Omental fat pad (tissue), 3 donors: ENCODE measurements at regions not wholly inside any gene's neighbourhood (a gene's known extent, or its start where the extent isn't known, plus 50 kb on each side); places are given as distances from the start of the nearest gene placed in this dataset.

Experiments used
- ATAC-seq: fragments of 150-250 bp; one replicate; pipeline ENCODE4 v1.9.1; 2016; ENCODE audit warnings: mild to moderate bottlenecking, moderate library complexity; ENCODE audit not compliant: low FRiP score
- DNase-seq: peaks from one replicate; pipeline ENCODE4 v3.0.0-alpha.2; 2019; ENCODE audit warnings: low spot score
- CTCF ChIP-seq, 3 donors: fragments of 450-650 bp; IDR thresholded peaks; one replicate each; pipeline ENCODE4 v1.5.1; 2016 to 2017; ENCODE audit warnings: antibody characterized with exemption in 3 of 3, mild to moderate bottlenecking in 3 of 3, moderate library complexity in 2 of 3

DNA sequence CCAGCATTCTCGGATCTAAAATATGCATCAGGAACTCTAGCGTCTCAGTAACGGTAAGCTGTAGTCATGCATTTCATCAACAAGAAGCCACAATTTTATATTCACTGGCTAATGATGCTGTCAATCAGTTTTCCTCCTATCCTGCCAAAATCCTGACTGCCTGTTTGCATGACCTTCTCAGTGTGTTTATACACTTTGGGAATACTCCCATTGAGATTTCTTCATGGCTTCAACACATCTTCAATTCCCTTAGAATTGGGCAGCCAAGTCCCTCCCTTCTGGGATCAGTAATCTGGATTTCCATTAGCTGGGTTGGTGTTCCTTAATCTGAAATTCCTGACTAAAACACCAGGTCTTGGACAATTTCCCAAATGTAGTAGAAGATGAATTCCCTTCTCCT, 348.9 kb upstream of the DYNLRB2 start:
- DNase-seq (no peak), ATAC-seq (no peak)
- TF ChIP-seq CTCF (IDR thresholded peaks at IDR 0.05): no peak

DNA sequence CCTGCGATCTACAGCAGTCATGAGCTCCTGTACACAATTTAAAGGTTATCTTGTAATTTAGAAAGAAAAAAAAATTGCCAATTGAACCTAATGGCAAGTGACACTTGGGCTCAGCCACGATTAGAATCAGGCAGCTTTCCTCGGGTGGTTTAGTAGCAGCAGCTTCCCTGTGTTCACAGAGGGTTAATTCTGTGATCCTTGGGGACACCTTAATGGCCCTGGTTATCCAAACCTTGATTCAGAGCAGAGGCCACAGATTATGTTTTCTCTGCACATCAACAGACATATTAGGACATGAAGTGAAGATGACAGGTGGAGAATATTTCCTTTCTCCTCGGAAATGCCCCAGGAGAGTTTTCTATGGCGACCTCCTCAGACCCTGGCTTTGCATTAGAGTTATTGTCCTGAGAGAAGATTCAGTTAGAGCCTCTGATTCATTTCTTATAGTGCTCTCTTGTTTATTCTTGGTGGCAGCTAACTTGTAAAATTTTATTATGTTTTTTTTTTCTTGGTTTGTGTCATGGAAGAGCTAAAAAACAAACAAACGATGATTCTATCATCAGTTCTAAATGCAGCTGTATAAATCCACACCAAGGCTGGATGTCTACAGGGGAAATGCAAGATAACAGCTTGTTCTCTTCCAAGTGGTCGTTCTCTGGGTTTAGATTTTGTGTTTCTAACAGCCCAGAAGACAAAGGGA, 351.2 kb upstream of the DYNLRB2 start:
- TF ChIP-seq CTCF (IDR thresholded peaks at IDR 0.05): no peak
- ATAC-seq (no peak), DNase-seq (no peak)

GRCh38 chr16:80176114-80176513, 364.7 kb upstream of the DYNLRB2 start:
- ATAC-seq: no peak
- TF ChIP-seq CTCF (IDR thresholded peaks at IDR 0.05): no peak
- DNase-seq: no peak

GRCh38 chr16:80175011-80175410, 365.8 kb upstream of the DYNLRB2 start:
- no peak for TF ChIP-seq CTCF (IDR thresholded peaks at IDR 0.05)

DNA sequence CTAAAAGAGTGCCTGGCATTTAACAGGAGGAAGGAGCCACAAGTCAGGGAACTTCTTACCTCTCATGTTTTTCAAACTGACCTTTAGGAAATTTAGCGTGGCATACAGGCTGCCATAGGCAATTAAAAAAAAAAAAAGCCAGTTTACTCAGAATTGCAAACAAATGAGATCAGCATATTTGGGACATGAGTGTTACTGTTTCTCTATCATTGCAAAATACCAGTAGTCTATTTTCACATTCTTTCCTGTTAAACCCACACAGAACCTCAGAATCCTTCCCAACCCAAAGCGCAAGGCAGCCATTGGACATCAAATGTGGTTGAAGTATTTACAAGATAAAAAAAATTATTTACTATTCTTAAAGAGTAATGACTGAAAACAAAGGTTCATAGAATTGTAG, 366.4 kb upstream of the DYNLRB2 start:
- DNase-seq (no peak), ATAC-seq (no peak)
- TF ChIP-seq CTCF (IDR thresholded peaks at IDR 0.05): no peak

More at GRCh38 chr16:80175011-80175410, 365.8 kb upstream of the DYNLRB2 start:
- ATAC-seq (no peak), DNase-seq (no peak)

GRCh38 chr16:80171746-80172145, 369.0 kb upstream of the DYNLRB2 start:
- no peak for DNase-seq

More at GRCh38 chr16:80171746-80172145, 369.0 kb upstream of the DYNLRB2 start:
- TF ChIP-seq CTCF (IDR thresholded peaks at IDR 0.05): no peak
- ATAC-seq: no peak
